ENCODE measurements at regions not wholly inside any gene's neighbourhood (a gene's known extent, or its start where the extent isn't known, plus 50 kb on each side); places are given as distances from the start of the nearest gene placed in this dataset.

- DNase-seq (ENCODE audit: low read depth, low spot score), result no peak
Measured at GRCh38 chr12:29039013-29039412, 110.1 kb upstream of the FAR2 start.

GRCh38 chr12:29041621-29042020 lies 107.5 kb upstream of the FAR2 start:
- DNase-seq (ENCODE audit: low read depth, low spot score), result no peak

GRCh38 chr12:29043069-29043468 lies 106.0 kb upstream of the FAR2 start:
- DNase-seq (ENCODE audit: low read depth, low spot score), result no peak

- DNase-seq (ENCODE audit: low read depth, low spot score), result no peak
Measured at GRCh38 chr12:29044799-29045198, 104.3 kb upstream of the FAR2 start.

GRCh38 chr12:29048787-29049186 lies 100.3 kb upstream of the FAR2 start:
- no peak for DNase-seq (ENCODE audit: low read depth, low spot score)

- no peak for DNase-seq (ENCODE audit: low read depth, low spot score)
Measured at GRCh38 chr12:29050503-29050902, 98.6 kb upstream of the FAR2 start.

GRCh38 chr12:29051221-29051620 lies 97.9 kb upstream of the FAR2 start:
- no peak for DNase-seq (ENCODE audit: low read depth, low spot score)

GRCh38 chr12:29053567-29053966 lies 95.5 kb upstream of the FAR2 start:
- no peak for DNase-seq (ENCODE audit: low read depth, low spot score)

- no peak for DNase-seq (ENCODE audit: low read depth, low spot score)
Measured at GRCh38 chr12:29054858-29055663, 94.0 kb upstream of the FAR2 start.

- DNase-seq (ENCODE audit: low read depth, low spot score), result no peak
Measured at GRCh38 chr12:29066011-29066588, 83.0 kb upstream of the FAR2 start.

- no peak for DNase-seq (ENCODE audit: low read depth, low spot score)
Measured at GRCh38 chr12:29067430-29067829, 81.6 kb upstream of the FAR2 start.

GRCh38 chr12:29070309-29070708 lies 78.8 kb upstream of the FAR2 start:
- no peak for DNase-seq (ENCODE audit: low read depth, low spot score)

GRCh38 chr12:29071099-29071498 lies 78.0 kb upstream of the FAR2 start:
- DNase-seq (ENCODE audit: low read depth, low spot score), result no peak

- DNase-seq (ENCODE audit: low read depth, low spot score), result no peak
Measured at GRCh38 chr12:29072631-29073030, 76.4 kb upstream of the FAR2 start.

- peak; percentile 17 for DNase-seq (ENCODE audit: low read depth, low spot score)
Measured at GRCh38 chr12:29073631-29074239, 75.3 kb upstream of the FAR2 start.

GRCh38 chr12:29081101-29081500 lies 68.0 kb upstream of the FAR2 start:
- DNase-seq (ENCODE audit: low read depth, low spot score), result no peak

- DNase-seq (ENCODE audit: low read depth, low spot score), result no peak
Measured at GRCh38 chr12:29082522-29082921, 66.6 kb upstream of the FAR2 start.

- no peak for DNase-seq (ENCODE audit: low read depth, low spot score)
Measured at GRCh38 chr12:29086325-29087271, 62.5 kb upstream of the FAR2 start.

GRCh38 chr12:29088611-29089219 lies 60.4 kb upstream of the FAR2 start:
- no peak for DNase-seq (ENCODE audit: low read depth, low spot score)
